Left renal pelvis (tissue), 4 donors: ENCODE measurements at regions not wholly inside any gene's neighbourhood (a gene's known extent, or its start where the extent isn't known, plus 50 kb on each side); places are given as distances from the start of the nearest gene placed in this dataset.

Experiments
- DNase-seq, 4 donors: peaks; one replicate each; pipeline ENCODE4 v3.0.0-alpha.2; 2013; ENCODE audit warnings: low read depth in 4 of 4, low spot score in 3 of 4

DNA sequence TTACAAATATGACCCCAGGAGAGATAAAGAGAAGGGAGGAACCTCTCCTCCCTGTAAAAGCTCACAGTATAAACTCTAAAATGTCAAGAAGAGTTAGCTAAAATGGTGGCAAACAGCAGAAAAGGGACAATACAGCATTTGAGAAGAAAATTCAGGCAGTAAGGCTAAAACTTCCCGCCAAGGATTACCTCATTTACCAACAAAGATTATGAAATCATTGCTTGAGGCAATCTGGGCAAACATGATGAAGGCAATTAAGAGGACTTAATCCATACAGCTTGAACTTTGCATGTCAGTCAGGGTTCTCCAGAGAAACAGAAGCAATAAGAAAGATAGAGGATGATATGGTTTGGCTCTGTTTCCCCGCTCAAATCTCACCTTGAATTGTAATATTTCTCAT is 81.4 kb downstream of the CMPK2 start:
- DNase-seq, result no peak

GRCh38 chr2:6785493-6785892 is 80.2 kb downstream of the CMPK2 start:
- DNase-seq, result no peak

DNA sequence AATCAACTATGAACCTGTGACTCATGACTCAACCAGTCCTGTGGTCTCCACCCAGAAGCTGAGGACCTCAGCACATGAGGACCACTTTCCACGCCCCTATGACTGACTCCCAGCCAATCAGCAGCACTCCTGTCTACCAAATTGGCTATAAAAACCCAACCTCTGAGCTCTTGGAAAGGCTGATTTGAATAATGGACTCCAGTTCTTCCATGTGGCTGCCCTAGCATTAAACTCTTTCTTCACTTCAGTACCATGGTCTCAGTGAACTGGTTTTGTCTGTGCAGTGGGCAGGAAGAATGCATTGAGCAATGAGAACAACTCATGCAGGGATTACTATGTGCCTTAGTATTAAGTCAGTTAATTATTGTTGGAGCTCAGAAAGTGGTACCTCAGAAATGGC is 78.3 kb downstream of the CMPK2 start:
- no peak for DNase-seq

- no peak for DNase-seq
Observed at GRCh38 chr2:6788614-6789013, 77.1 kb downstream of the CMPK2 start.

GRCh38 chr2:6789559-6790138 is 76.1 kb downstream of the CMPK2 start:
- DNase-seq, result no peak

- DNase-seq, result no peak
Observed at GRCh38 chr2:6791682-6792081, 74.0 kb downstream of the CMPK2 start.

DNA sequence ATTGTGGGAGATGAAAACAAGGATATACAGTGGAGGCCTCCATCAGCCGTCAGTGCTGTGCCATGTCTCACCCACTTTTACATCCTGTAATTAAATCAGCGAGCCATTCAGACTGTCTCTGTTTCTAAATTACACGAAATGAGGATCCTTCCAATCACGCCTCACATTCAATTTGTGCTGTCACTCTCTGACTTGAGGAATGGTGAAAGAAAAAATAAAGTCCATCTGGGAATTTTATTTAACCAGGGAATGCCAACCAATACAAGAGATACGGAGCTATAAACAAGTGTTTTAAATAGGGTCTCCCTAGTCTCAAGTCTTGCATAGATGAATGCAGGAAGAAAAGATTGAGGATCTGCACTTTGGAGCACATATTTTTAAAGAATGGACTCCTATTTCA is 72.8 kb downstream of the CMPK2 start:
- DNase-seq, result no peak

GRCh38 chr2:6793371-6793770 is 72.3 kb downstream of the CMPK2 start:
- no peak for DNase-seq

DNA sequence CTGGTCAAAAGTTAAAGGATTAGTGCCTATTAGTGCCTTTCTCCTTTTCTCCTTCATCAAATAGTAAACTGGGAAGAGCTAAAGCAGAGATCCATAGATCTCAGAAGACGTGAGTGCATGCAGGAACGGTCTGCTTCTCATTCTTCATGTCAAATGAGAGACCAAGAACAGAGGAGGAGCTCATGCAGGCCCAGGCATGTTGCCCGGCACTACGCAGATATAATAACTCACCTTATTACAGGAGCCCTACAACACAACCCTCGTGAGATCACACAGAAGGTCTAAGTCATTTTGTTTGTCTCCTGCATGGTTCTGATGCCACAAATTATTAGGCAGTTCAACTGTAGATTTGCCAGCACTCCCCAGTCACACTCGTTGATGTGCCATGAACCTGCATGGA is 71.8 kb downstream of the CMPK2 start:
- DNase-seq, result no peak

GRCh38 chr2:6794448-6794847 is 71.3 kb downstream of the CMPK2 start:
- DNase-seq, result no peak
